ENCODE measurements at regions not wholly inside any gene's neighbourhood (a gene's known extent, or its start where the extent isn't known, plus 50 kb on each side); places are given as distances from the start of the nearest gene placed in this dataset.

DNA sequence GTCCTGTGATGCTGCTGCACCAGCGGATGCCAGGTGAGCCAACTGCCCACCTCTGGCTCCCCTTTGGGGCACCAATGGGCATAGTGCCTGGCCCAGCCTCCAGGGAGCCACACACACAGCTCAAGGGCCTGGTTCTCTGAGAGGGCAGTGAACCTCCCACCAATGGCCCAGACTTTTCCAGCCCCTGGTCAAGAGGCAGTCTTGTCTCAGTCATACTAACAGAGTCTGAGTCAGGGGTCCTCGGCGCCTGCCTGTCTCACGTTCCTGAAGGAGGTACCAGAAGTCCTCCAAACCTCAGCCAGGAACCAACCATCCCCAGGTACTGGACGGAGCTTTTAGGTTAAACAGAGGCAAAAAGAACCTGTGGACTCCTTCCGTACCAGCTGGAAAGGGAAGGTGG is 121.1 kb downstream of the C5orf15 start:
- TF ChIP-seq, protein P1, sequence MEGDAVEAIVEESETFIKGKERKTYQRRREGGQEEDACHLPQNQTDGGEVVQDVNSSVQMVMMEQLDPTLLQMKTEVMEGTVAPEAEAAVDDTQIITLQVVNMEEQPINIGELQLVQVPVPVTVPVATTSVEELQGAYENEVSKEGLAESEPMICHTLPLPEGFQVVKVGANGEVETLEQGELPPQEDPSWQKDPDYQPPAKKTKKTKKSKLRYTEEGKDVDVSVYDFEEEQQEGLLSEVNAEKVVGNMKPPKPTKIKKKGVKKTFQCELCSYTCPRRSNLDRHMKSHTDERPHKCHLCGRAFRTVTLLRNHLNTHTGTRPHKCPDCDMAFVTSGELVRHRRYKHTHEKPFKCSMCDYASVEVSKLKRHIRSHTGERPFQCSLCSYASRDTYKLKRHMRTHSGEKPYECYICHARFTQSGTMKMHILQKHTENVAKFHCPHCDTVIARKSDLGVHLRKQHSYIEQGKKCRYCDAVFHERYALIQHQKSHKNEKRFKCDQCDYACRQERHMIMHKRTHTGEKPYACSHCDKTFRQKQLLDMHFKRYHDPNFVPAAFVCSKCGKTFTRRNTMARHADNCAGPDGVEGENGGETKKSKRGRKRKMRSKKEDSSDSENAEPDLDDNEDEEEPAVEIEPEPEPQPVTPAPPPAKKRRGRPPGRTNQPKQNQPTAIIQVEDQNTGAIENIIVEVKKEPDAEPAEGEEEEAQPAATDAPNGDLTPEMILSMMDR (conservative IDR thresholded peaks at IDR 0.05) = no peak
- TF ChIP-seq ZFX (IDR thresholded peaks at IDR 0.05) = no peak
